ENCODE measurements at regions not wholly inside any gene's neighbourhood (a gene's known extent, or its start where the extent isn't known, plus 50 kb on each side); places are given as distances from the start of the nearest gene placed in this dataset.

DNA sequence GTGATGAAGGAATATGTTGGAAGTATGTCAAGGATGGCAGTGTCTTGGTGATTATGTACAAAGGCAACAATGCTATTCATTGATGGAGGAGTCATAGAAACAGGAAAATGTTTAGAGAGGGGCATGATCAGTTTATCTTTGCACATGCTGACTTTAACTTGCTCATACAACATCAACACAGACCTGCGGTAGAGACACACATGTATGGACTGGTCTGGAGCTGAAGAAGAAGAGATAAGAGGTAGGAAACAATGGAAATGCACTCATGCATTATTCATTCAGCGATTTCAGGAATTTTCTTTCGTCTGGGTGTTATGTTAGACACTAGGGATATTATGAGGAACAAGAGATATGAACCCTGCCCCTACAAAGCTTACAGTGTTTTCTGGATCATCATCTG, 1252.3 kb upstream of the TENM3 start:
- ChIA-PET POLR2A (ENCODE audit: unreplicated experiment) (no interaction called here), CTCF (no interaction called here)
- no peak overlapping the region for H3K4me3 ChIP-seq (ENCODE audit: insufficient read depth, low read depth, low read length)
- no peak for DNase-seq
- H2BK120ac ChIP-seq (ENCODE audit: low read depth, low read length), result no peak overlapping the region
- H2BK5ac ChIP-seq (ENCODE audit: low read depth, low read length, poor library complexity, severe bottlenecking), result no peak overlapping the region
- intact Hi-C loops (cut with micrococcal nuclease) (no loop called here), in situ Hi-C loops (cut with MboI; ENCODE audit: low sequenced_read_pairs) (no loop called here), dilution Hi-C loops (cut with HindIII; ENCODE audit: low sequenced_read_pairs, unreplicated experiment) (no loop called here)
- H4K8ac ChIP-seq (ENCODE audit: low read depth in 2 of 2, low read length in 2 of 2), result no peak overlapping the region
- H3K4me2 ChIP-seq (ENCODE audit: low read depth, low read length), result no peak overlapping the region
- H3K27me3 ChIP-seq (ENCODE audit: control insufficient read depth, insufficient read depth, low read length), result no peaks in the 10 kb centered on the region
- no peak overlapping the region for H3K27ac ChIP-seq (ENCODE audit: insufficient read depth, low read length)
- no peaks in the 10 kb centered on the region for H3K36me3 ChIP-seq (ENCODE audit: control insufficient read depth, insufficient read depth, low read length)
- no peak overlapping the region for H4K91ac ChIP-seq (ENCODE audit: insufficient read depth, low read depth, low read length)
- peaks cover 2% of the 10 kb centered on the region; the same call in 1 of the 2 replicates for H3K9me3 ChIP-seq (ENCODE audit: control insufficient read depth, insufficient read depth, low read length)
- no peak overlapping the region for H3K9ac ChIP-seq (ENCODE audit: low read depth, low read length)
- no peak overlapping the region for H2AK5ac ChIP-seq (ENCODE audit: low read depth, low read length)
- H2BK15ac ChIP-seq (ENCODE audit: low read depth, low read length), result no peak overlapping the region
- no peak overlapping the region for H3K56ac ChIP-seq (ENCODE audit: extremely low read depth, insufficient read depth, low read length)
- no peaks in the 10 kb centered on the region for H3K9me1 ChIP-seq (ENCODE audit: insufficient read depth, low read length)
- no peak overlapping the region for H3K23ac ChIP-seq (ENCODE audit: low read depth, low read length)
- no CpG with 5 or more reads among the region's 3 CpGs for WGBS, 2 experiments (ENCODE audit: extremely low coverage in 2 of 2, insufficient read length in 1 of 2)
- no peak overlapping the region for H2BK20ac ChIP-seq (ENCODE audit: low read depth, low read length)
- no peaks in the 10 kb centered on the region for H3K4me1 ChIP-seq (ENCODE audit: control insufficient read depth, insufficient read depth, low read length)
- H4K20me1 ChIP-seq (ENCODE audit: insufficient read depth, low read length), result no peaks in the 10 kb centered on the region
- no peak overlapping the region for H4K5ac ChIP-seq (ENCODE audit: low read depth, low read length)
- no peaks in the 10 kb centered on the region for H3K79me1 ChIP-seq (ENCODE audit: low read depth in 1 of 2, low read length in 2 of 2)
- no peak overlapping the region for H2AFZ ChIP-seq (replicated peaks; ENCODE audit: low read length, poor library complexity)
- H3K14ac ChIP-seq (replicated peaks; ENCODE audit: low read depth, low read length), result no peak overlapping the region
- BruUV-seq (replicated peaks), result no TSS peak
- no peak overlapping the region for H3K4ac ChIP-seq (ENCODE audit: low read depth, low read length)
- no peak for TF ChIP-seq RCOR1 (IDR thresholded peaks at IDR 0.05; ENCODE audit: insufficient replicate concordance, low read length)
- no peak for TF ChIP-seq CEBPB (IDR thresholded peaks at IDR 0.05; ENCODE audit: low read depth, low read length)
- TF ChIP-seq MAZ (IDR thresholded peaks at IDR 0.05; ENCODE audit: borderline replicate concordance, low read depth, low read length), result no peak
- no peak overlapping the region for H3K18ac ChIP-seq (ENCODE audit: low read depth, low read length)
- no peak overlapping the region for H2AK9ac ChIP-seq (replicated peaks; ENCODE audit: low read depth, low read length, poor library complexity)
- no peak for ATAC-seq (ENCODE audit: low read depth)

Measured in IMR-90 (cell line).